ENCODE measurements at regions not wholly inside any gene's neighbourhood (a gene's known extent, or its start where the extent isn't known, plus 50 kb on each side); places are given as distances from the start of the nearest gene placed in this dataset.

DNA sequence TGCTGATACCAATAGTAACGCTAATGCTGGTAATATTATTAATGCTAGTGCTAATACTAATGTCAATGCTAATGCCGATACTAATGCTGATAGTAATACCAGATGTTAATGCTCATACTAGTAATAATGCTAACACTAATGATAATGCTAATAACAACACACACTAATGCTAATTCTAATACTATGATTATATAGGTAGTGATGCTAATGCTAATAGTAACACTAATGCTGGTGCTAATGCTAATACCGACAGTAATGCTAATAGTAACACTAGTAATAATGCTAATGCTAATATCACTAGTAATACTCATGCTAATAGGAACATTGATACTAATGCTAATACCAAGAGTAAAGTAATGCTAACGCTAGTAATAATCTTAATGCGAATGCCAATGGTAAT, 406.4 kb upstream of the RNF32 start:
- Mint-ChIP-seq H3K27me3 (ENCODE audit: low read depth) (no peaks in the 10 kb centered on the region), H3K4me3 (no peak overlapping the region), H3K4me1 (ENCODE audit: low read depth) (no peaks in the 10 kb centered on the region), H3K27ac (no peak overlapping the region), H3K36me3 (ENCODE audit: low read depth) (no peaks in the 10 kb centered on the region), H3K9me3 (ENCODE audit: insufficient read depth) (no peaks in the 10 kb centered on the region)
- ATAC-seq (no peak), DNase-seq (no peak)
- POLR2A ChIA-PET, result no interaction called here
- CTCF ChIA-PET, result no interaction called here

- DNase-seq (no peak), ATAC-seq (no peak)
- Mint-ChIP-seq H3K27me3 (ENCODE audit: low read depth) (no peaks in the 10 kb centered on the region), H3K36me3 (ENCODE audit: low read depth) (no peaks in the 10 kb centered on the region), H3K9me3 (ENCODE audit: insufficient read depth) (no peaks in the 10 kb centered on the region), H3K4me3 (no peak overlapping the region), H3K27ac (no peak overlapping the region), H3K4me1 (ENCODE audit: low read depth) (no peaks in the 10 kb centered on the region)
- ChIA-PET CTCF (no interaction called here), POLR2A (no interaction called here)
Measured at GRCh38 chr7:156232931-156233705, 407.5 kb upstream of the RNF32 start.

GRCh38 chr7:156230576-156230975, 410.0 kb upstream of the RNF32 start:
- H3K27ac Mint-ChIP-seq, result no peak overlapping the region
- H3K9me3 Mint-ChIP-seq (ENCODE audit: insufficient read depth), result no peaks in the 10 kb centered on the region
- no peaks in the 10 kb centered on the region for H3K27me3 Mint-ChIP-seq (ENCODE audit: low read depth)
- H3K4me3 Mint-ChIP-seq, result no peak overlapping the region
- no peaks in the 10 kb centered on the region for H3K4me1 Mint-ChIP-seq (ENCODE audit: low read depth)
- ATAC-seq (no peak), DNase-seq (no peak)
- CTCF ChIA-PET, result no interaction called here
- POLR2A ChIA-PET, result no interaction called here
- no peaks in the 10 kb centered on the region for H3K36me3 Mint-ChIP-seq (ENCODE audit: low read depth)

DNA sequence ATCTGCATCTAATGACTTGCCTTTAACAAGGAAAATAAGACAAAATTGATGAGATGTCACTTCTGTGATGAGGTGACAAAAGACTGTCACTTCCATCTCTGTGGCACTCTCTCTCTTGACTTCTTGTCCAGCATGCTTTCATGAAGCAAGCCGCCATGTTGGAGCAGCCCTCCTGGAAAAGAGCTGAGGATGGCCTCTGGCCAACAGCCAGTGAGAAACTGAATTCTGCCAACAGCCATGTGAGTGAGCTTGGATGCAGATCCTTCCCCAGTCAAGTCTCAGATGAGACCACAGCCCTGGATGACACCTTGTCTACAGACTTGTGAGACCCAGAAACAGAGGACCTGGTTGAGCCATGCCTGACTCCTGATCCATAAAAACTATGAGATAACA, 412.6 kb upstream of the SHH start:
- ChIA-PET CTCF (no interaction called here), POLR2A (no interaction called here)
- Mint-ChIP-seq H3K9me3 (ENCODE audit: insufficient read depth) (no peaks in the 10 kb centered on the region), H3K27ac (no peak overlapping the region), H3K4me3 (no peak overlapping the region), H3K4me1 (ENCODE audit: low read depth) (no peaks in the 10 kb centered on the region), H3K27me3 (ENCODE audit: low read depth) (no peaks in the 10 kb centered on the region), H3K36me3 (ENCODE audit: low read depth) (no peaks in the 10 kb centered on the region)
- DNase-seq (no peak), ATAC-seq (no peak)

DNA sequence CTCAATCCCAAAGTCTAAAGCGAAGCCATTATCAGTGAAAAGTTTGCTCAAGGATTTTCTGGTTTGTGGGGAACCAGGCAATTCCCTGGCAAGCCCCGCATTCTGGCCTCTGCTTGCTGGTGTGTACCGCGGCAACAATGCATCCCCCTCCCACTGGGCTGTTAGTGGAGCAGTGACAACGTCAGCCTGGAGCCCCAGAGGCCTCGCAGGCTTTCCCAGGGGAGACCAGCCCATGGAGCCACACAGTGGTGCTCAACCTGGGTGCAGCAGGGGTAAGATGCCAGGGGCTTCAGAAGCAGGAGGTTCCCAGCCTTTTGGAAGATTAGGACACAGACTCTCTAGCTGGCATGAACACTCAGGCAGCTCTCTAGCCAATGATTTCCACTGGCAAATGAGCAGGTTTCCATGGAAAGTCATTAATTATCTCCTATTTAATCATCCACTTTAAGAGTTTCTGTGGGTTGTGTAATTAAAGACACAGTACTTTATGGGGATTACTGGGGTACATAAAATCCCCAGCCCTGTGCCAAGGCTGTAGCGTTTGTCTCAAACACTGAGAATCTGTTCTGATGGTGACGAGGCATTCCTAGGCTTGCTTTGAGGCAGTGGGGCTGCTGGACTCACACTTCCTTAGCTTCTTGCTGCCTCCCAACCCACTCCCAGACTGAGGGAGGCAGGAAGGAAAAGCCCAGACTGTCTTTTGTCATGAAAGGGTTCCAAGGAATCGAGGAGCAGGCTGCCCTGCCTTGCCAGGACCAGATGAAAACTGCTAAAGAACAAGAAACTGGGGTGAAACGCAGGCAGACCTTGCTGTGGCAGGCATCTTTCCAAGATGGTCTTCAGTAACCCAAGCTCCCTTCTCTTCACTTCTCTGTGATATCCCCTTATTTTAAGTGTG, 411.9 kb upstream of the SHH start:
- Mint-ChIP-seq H3K36me3 (ENCODE audit: low read depth) (no peaks in the 10 kb centered on the region), H3K4me1 (ENCODE audit: low read depth) (no peaks in the 10 kb centered on the region), H3K27me3 (ENCODE audit: low read depth) (no peaks in the 10 kb centered on the region), H3K27ac (no peak overlapping the region), H3K4me3 (no peak overlapping the region), H3K9me3 (ENCODE audit: insufficient read depth) (no peaks in the 10 kb centered on the region)
- ChIA-PET CTCF (no interaction called here), POLR2A (no interaction called here)
- DNase-seq (no peak), ATAC-seq (no peak)

- Mint-ChIP-seq H3K27ac (no peak overlapping the region), H3K4me1 (ENCODE audit: low read depth) (no peaks in the 10 kb centered on the region), H3K27me3 (ENCODE audit: low read depth) (no peaks in the 10 kb centered on the region), H3K9me3 (ENCODE audit: insufficient read depth) (no peaks in the 10 kb centered on the region), H3K4me3 (no peak overlapping the region), H3K36me3 (ENCODE audit: low read depth) (no peaks in the 10 kb centered on the region)
- no peak for DNase-seq
- ChIA-PET CTCF (no interaction called here), POLR2A (no interaction called here)
- no peak for ATAC-seq
Measured at GRCh38 chr7:156222611-156223010, 410.3 kb upstream of the SHH start.

DNA sequence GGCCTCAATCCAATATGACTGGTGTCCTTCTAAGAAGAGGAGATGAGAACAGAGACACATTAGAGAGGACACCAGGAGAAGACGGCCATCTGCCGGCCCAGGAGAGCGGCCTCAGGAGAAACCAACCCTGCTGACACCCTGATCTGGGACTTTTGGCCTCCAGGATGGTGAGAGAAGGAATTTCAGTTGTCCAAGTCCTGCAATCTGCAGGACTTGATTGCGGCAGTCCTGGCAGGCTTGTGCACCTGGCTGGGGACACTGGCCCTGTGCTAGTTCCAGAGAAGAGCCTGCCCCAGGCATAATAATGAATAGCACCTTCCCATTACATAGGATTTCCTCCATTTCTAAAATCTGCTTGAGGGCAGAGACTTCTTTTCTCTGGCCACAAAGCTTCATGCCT, 409.9 kb upstream of the SHH start:
- CTCF ChIA-PET, result no interaction called here
- no peak for DNase-seq
- no peaks in the 10 kb centered on the region for H3K27me3 Mint-ChIP-seq (ENCODE audit: low read depth)

DNA sequence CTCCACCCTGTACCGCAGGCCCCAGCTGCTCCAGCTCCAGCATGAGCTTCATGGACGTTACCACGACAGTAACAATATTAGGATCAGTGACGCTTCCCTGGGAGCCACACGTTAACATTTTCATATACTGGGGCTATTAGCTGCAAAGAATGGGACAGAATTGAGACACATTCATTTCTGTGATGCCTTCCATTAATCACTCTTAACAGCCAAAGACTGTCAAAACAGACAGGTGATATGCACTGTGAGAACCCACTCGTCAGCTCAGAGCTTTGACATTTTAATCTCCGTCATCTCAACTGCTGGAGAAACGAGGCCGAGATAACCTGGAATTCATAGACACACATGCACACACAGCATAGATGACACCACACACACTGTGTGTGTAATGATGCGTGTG, 408.4 kb upstream of the SHH start:
- H3K36me3 Mint-ChIP-seq (ENCODE audit: low read depth), result no peaks in the 10 kb centered on the region
- H3K4me3 Mint-ChIP-seq, result no peak overlapping the region
- no peaks in the 10 kb centered on the region for H3K4me1 Mint-ChIP-seq (ENCODE audit: low read depth)
- H3K27ac Mint-ChIP-seq, result no peak overlapping the region
- H3K9me3 Mint-ChIP-seq (ENCODE audit: insufficient read depth), result no peaks in the 10 kb centered on the region
- ATAC-seq (no peak), DNase-seq (no peak)
- H3K27me3 Mint-ChIP-seq (ENCODE audit: low read depth), result no peaks in the 10 kb centered on the region
- POLR2A ChIA-PET, result no interaction called here
- CTCF ChIA-PET, result no interaction called here

More for the DNA sequence above, 409.9 kb upstream of the SHH start:
- ATAC-seq, result no peak
- Mint-ChIP-seq H3K27ac (no peak overlapping the region), H3K9me3 (ENCODE audit: insufficient read depth) (no peaks in the 10 kb centered on the region), H3K4me1 (ENCODE audit: low read depth) (no peaks in the 10 kb centered on the region), H3K4me3 (no peak overlapping the region), H3K36me3 (ENCODE audit: low read depth) (no peaks in the 10 kb centered on the region)
- POLR2A ChIA-PET, result no interaction called here

- POLR2A ChIA-PET, result no interaction called here
- no peak for DNase-seq
- Mint-ChIP-seq H3K4me3 (no peak overlapping the region), H3K4me1 (ENCODE audit: low read depth) (no peaks in the 10 kb centered on the region), H3K36me3 (ENCODE audit: low read depth) (no peaks in the 10 kb centered on the region), H3K9me3 (ENCODE audit: insufficient read depth) (no peaks in the 10 kb centered on the region), H3K27ac (no peak overlapping the region), H3K27me3 (ENCODE audit: low read depth) (no peaks in the 10 kb centered on the region)
- CTCF ChIA-PET, result no interaction called here
- ATAC-seq, result no peak
Measured at GRCh38 chr7:156220078-156220605, 407.9 kb upstream of the SHH start.

DNA sequence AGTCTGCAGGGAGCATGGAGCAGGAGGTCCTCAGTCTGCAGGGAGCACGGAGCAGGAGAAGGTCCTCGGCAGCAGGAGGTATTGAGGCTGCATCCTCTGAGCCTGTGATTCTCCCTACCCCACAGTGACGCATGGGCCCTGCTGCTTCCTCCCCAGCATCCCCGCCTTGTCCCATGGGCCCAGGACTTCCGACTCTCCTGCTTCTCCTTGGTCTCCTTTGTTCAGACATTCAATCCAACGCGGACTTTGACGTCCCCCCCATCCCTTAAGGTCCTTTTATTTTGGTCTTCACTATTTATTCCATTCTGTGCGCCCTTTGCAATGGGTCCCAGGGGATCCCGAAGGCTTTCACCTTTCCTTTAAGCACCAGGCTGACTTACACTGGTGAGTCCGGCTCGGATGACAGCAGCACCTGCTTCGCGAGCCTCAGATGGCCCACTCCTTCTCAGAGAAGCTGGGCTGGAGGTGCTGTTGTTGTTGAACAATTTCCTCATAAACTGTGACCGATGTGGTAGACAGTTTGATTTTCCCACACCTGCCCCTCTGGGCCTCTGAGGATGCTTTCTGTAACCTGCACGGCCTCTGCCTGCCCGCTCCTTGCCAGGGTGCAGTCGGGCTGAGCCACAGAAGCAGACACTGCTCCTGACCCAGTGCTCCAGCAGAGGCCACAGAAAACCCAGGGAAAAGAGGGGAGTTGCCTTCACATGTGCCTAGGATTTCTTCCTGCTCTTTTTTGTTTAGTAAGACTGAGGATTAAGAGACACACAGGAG, 407.2 kb upstream of the SHH start:
- H3K27ac Mint-ChIP-seq, result no peak overlapping the region
- no peaks in the 10 kb centered on the region for H3K27me3 Mint-ChIP-seq (ENCODE audit: low read depth)
- DNase-seq, result no peak
- no peaks in the 10 kb centered on the region for H3K36me3 Mint-ChIP-seq (ENCODE audit: low read depth)
- no peak overlapping the region for H3K4me3 Mint-ChIP-seq
- H3K9me3 Mint-ChIP-seq (ENCODE audit: insufficient read depth), result no peaks in the 10 kb centered on the region
- CTCF ChIA-PET, result no interaction called here
- H3K4me1 Mint-ChIP-seq (ENCODE audit: low read depth), result no peaks in the 10 kb centered on the region
- POLR2A ChIA-PET, result no interaction called here
- no peak for ATAC-seq

DNA sequence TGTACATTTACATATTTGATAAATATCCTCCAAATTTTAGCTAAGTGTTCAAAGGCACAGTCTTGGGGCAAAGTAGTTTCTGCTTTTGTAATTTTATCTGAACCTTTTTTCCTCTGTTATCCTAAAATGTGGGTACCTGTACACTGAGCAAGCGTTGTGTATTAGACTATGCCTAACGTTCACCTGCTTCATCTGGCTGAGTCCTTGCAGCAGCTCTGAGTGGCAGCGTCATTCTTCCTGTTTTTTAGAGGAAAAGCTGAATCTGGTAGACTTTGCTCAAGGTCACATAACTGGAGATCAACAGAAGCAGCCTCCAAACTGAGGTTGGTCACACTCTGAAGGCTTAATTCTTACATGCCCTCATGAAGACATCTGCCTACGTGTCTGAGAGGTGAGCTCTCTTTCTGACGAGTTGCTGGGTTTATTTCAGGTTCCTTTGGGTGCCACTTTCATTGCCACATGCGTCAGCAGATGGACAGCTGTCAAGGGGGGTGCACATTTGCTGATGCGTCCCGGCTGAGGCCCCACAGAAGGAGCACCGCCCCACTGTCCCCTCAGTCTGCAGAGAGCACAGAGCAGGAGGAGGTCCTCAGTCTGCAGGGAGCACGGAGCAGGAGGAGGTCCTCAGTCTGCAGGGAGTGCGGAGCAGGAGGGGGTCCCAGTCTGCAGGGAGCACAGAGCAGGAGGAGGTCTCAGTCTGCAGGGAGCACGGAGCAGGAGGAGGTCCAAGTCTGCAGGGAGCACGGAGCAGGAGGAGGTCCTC, 406.5 kb upstream of the SHH start:
- Mint-ChIP-seq H3K27ac (no peak overlapping the region), H3K4me3 (no peak overlapping the region), H3K36me3 (ENCODE audit: low read depth) (no peaks in the 10 kb centered on the region), H3K4me1 (ENCODE audit: low read depth) (no peaks in the 10 kb centered on the region), H3K9me3 (ENCODE audit: insufficient read depth) (no peaks in the 10 kb centered on the region), H3K27me3 (ENCODE audit: low read depth) (no peaks in the 10 kb centered on the region)
- CTCF ChIA-PET, result no interaction called here
- ATAC-seq (no peak), DNase-seq (no peak)
- POLR2A ChIA-PET, result no interaction called here

All from activated CD8-positive, alpha-beta T cell treated with anti-CD3 and anti-CD28 coated beads, Interleukin-2, amount 10 ng/mL, durations not matched to agents 7 days and 5 days (primary cell).